HepG2 (cell line): ENCODE measurements at regions not wholly inside any gene's neighbourhood (a gene's known extent, or its start where the extent isn't known, plus 50 kb on each side); places are given as distances from the start of the nearest gene placed in this dataset.

Source experiments
- ATAC-seq: fragments of 200-7000 bp; cut with Tn5 transposase; 3 replicates; pipeline ENCODE4 v1.9.1; 2020; ENCODE audit warnings: mild to moderate bottlenecking, moderate library complexity
- BruUV-seq: library from RNA; stranded (reverse); fragments of 400-500 nt; replicated peaks from 2 replicates; lab custom pipeline; 2021; lab: Mats Ljungman, UMichigan
- CTCF ChIA-PET: fragments of 300-600 bp; formaldehyde crosslinking; extraction: SDS; loops from one replicate; lab custom pipeline; 2021; ENCODE audit warnings: low total read pairs, inconsistent platforms, low intra/inter-chr PET ratio; lab: Yijun Ruan, JAX
- POLR2A ChIA-PET: fragments of 350-600 bp; sonication (Branson Sonifier 250); formaldehyde crosslinking; loops from one replicate; lab custom pipeline; 2020; ENCODE audit warnings: antibody characterized with exemption, inconsistent platforms; lab: Yijun Ruan, JAX
- DNase-seq: peaks from one replicate; pipeline ENCODE4 v3.0.0-alpha.2; 2015; ENCODE audit warnings: low spot score
- FAIRE-seq: peaks from 3 replicates; lab custom pipeline; 2011; peaks lifted over from hg19 to GRCh38; lab: Jason Lieb, UNC
- H2AFZ ChIP-seq: one replicate; pipeline ENCODE4 v1.6.1; 2011; ENCODE audit warnings: low read length, inconsistent platforms
- H3K27ac ChIP-seq: fragments of 300-600 bp; 3 replicates; pipeline ENCODE4 v1.8.0; 2011; ENCODE audit warnings: mixed run types, mild to moderate bottlenecking, mixed read lengths, low read length, inconsistent platforms; ENCODE audit not compliant: insufficient read depth; ENCODE audit errors: extremely low read length
- H3K27me3 ChIP-seq, 2 experiments: fragments of 200-600 bp in 1 of 2; 2 replicates in 1 of 2; 3 replicates in 1 of 2; pipeline versions ENCODE4 v1.6.0 to v1.8.0; 2011; ENCODE audit warnings: low read length in 2 of 2, mild to moderate bottlenecking in 2 of 2, moderate library complexity in 2 of 2, inconsistent platforms in 1 of 2; ENCODE audit not compliant: insufficient read depth in 2 of 2, control insufficient read depth in 1 of 2
- H3K36me3 ChIP-seq, 2 experiments: fragments of 200-600 bp in 1 of 2; replicated peaks in 1 of 2; 2 replicates in 1 of 2; 3 replicates in 1 of 2; pipeline versions ENCODE4 v1.5.1 to v1.8.0; 2011; ENCODE audit warnings: low read length in 2 of 2, inconsistent platforms in 1 of 2; ENCODE audit not compliant: insufficient read depth in 2 of 2, control insufficient read depth in 1 of 2
- H3K4me1 ChIP-seq: 2 replicates; pipeline ENCODE4 v1.5.1; 2012; ENCODE audit warnings: low read length, inconsistent platforms; ENCODE audit not compliant: insufficient read depth
- H3K4me2 ChIP-seq: 2 replicates; pipeline ENCODE4 v1.6.0; 2011; ENCODE audit warnings: low read depth, low read length, inconsistent platforms
- H3K4me3 ChIP-seq, 3 experiments: fragments of 200-600 bp in 1 of 3; sonication (generic), shearing (Covaris generic) in 1 of 3; replicated peaks in 1 of 3; 2 replicates each; pipeline ENCODE4 v1.5.1; 2011 to 2016; ENCODE audit warnings: low read length in 3 of 3, inconsistent platforms in 2 of 3, low read depth in 2 of 3, mild to moderate bottlenecking in 2 of 3, control low read depth in 1 of 3, mixed read lengths in 1 of 3; ENCODE audit not compliant: insufficient read depth in 1 of 3
- H3K79me2 ChIP-seq: one replicate; pipeline ENCODE4 v1.6.1; 2011; ENCODE audit warnings: low read length, inconsistent platforms; ENCODE audit not compliant: insufficient read depth
- H3K9ac ChIP-seq: 2 replicates; pipeline ENCODE4 v1.6.0; 2011; ENCODE audit warnings: mild to moderate bottlenecking, low read depth, low read length, inconsistent platforms; ENCODE audit not compliant: insufficient read depth
- H3K9me3 ChIP-seq: 2 replicates; pipeline ENCODE4 v1.5.1; 2012; ENCODE audit warnings: mild to moderate bottlenecking, low read length
- H4K20me1 ChIP-seq: 2 replicates; pipeline ENCODE4 v1.6.0; 2011; ENCODE audit warnings: inconsistent platforms, mild to moderate bottlenecking, low read length, moderate library complexity; ENCODE audit not compliant: insufficient read depth
- HNF1B ChIP-seq: sonication (generic); formaldehyde crosslinking; IDR thresholded peaks from 2 replicates; pipeline ENCODE4 v1.5.1; 2020; ENCODE audit warnings: mild to moderate bottlenecking, moderate library complexity, missing genetic modification reagents
- HOXA5 ChIP-seq: sonication (generic); formaldehyde crosslinking; IDR thresholded peaks from 2 replicates; pipeline ENCODE4 v1.4.0; 2020; ENCODE audit warnings: missing genetic modification reagents
- POLR2AphosphoS2 ChIP-seq: IDR thresholded peaks from 2 replicates; pipeline ENCODE4 v1.6.1; 2011; ENCODE audit warnings: low read depth, low read length, improper control_type of control experiment
- RCOR2 ChIP-seq: IDR thresholded peaks from 2 replicates; pipeline ENCODE4 v1.6.1; 2016; ENCODE audit warnings: missing biosample characterization, missing genetic modification reagents
- SRSF4 ChIP-seq: fragments of 200-400 bp; formaldehyde crosslinking; IDR thresholded peaks from one replicate; pipeline ENCODE4 v1.6.1; 2018; ENCODE audit warnings: mild to moderate bottlenecking, low read depth, low read length, moderate library complexity; ENCODE audit not compliant: poor library complexity, severe bottlenecking
- ZNF224 ChIP-seq: sonication (generic); formaldehyde crosslinking; IDR thresholded peaks from 2 replicates; pipeline ENCODE4 v1.5.0; 2020; ENCODE audit warnings: mild to moderate bottlenecking, missing genetic modification reagents
- ZNF33A ChIP-seq: sonication (generic); formaldehyde crosslinking; IDR thresholded peaks from 2 replicates; pipeline ENCODE4 v1.5.1; 2020; ENCODE audit warnings: missing genetic modification reagents, mild to moderate bottlenecking, moderate library complexity, borderline replicate concordance
- ZNF563 ChIP-seq: sonication (generic); formaldehyde crosslinking; IDR thresholded peaks from 2 replicates; pipeline ENCODE4 v1.8.0; 2022; ENCODE audit warnings: mild to moderate bottlenecking, moderate library complexity, missing genetic modification reagents
- ZSCAN25 ChIP-seq: sonication (generic); formaldehyde crosslinking; IDR thresholded peaks from 2 replicates; pipeline ENCODE4 v1.8.0; 2022; ENCODE audit warnings: mild to moderate bottlenecking, missing genetic modification reagents
- WGBS: methylation state at CpG from one replicate; pipeline ENCODE4 v1.1.6; 2017; ENCODE audit warnings: low lambda C conversion rate; 5-methylcytosine and 5-hydroxymethylcytosine counted together
- in situ Hi-C: cut with HindIII; loops from 2 replicates; pipeline ENCODE4 v1.10.0; 2017; ENCODE audit warnings: low pct_unique_long_range_greater_than_20kb; ENCODE audit not compliant: extremely low pct_ligation_motif_present
- intact Hi-C: fragments of 100-400 bp; cut with micrococcal nuclease; formaldehyde crosslinking; loops from one replicate; pipeline ENCODE4 v1.10.0; 2022; ENCODE audit not compliant: unreplicated experiment
- TF ChIP-seq, protein P1 (sequence below): sonication (generic); formaldehyde crosslinking; IDR thresholded peaks from 2 replicates; pipeline ENCODE4 v1.4.0; 2020; ENCODE audit warnings: missing genetic modification reagents
- TF ChIP-seq, protein P2 (sequence below): sonication (generic); formaldehyde crosslinking; IDR thresholded peaks from 2 replicates; pipeline ENCODE4; 2020; ENCODE audit warnings: missing genetic modification reagents, mild to moderate bottlenecking, borderline replicate concordance
- TF ChIP-seq, protein P3 (sequence below): sonication (generic); formaldehyde crosslinking; IDR thresholded peaks from 2 replicates; pipeline ENCODE4 v1.5.0; 2020; ENCODE audit warnings: mild to moderate bottlenecking, missing genetic modification reagents

- TF ChIP-seq, protein P1, sequence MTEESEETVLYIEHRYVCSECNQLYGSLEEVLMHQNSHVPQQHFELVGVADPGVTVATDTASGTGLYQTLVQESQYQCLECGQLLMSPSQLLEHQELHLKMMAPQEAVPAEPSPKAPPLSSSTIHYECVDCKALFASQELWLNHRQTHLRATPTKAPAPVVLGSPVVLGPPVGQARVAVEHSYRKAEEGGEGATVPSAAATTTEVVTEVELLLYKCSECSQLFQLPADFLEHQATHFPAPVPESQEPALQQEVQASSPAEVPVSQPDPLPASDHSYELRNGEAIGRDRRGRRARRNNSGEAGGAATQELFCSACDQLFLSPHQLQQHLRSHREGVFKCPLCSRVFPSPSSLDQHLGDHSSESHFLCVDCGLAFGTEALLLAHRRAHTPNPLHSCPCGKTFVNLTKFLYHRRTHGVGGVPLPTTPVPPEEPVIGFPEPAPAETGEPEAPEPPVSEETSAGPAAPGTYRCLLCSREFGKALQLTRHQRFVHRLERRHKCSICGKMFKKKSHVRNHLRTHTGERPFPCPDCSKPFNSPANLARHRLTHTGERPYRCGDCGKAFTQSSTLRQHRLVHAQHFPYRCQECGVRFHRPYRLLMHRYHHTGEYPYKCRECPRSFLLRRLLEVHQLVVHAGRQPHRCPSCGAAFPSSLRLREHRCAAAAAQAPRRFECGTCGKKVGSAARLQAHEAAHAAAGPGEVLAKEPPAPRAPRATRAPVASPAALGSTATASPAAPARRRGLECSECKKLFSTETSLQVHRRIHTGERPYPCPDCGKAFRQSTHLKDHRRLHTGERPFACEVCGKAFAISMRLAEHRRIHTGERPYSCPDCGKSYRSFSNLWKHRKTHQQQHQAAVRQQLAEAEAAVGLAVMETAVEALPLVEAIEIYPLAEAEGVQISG (CRISPR knock-in tag), result no peak
- no peak for TF ChIP-seq ZNF563 (CRISPR knock-in tag)
- TF ChIP-seq ZSCAN25 (CRISPR knock-in tag), result no peak
These were observed 924.7 kb upstream of the CELF2 start (continued) for GRCh38 chr10:10093021-10093420.

DNA sequence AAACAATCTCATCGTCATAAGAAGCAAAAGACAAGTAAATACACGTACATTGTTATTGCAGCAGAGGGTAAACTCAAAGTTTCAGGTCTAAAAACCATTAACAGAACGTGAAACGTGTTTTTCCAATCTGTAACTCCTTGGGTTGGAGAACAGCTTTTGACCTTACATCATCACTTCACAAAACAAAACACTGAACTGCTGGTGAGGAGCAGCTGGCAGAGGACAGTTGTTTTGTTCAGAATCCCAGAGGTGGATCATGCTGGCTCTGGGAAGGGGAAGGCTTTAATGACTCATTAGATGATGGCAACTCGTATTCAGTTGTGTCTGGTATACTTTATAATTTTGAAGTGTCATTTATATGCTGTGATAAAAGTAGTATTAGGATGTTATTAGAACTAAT, 923.0 kb upstream of the CELF2 start:
- BruUV-seq, result no TSS peak
- H3K4me3 ChIP-seq, result no peak overlapping the region
- no peak for DNase-seq
- H3K27me3 ChIP-seq, result no peaks in the 10 kb centered on the region
- peaks cover 77% of the 10 kb centered on the region for H3K9me3 ChIP-seq
- ChIA-PET POLR2A (no interaction called here), CTCF (no interaction called here)
- no peak overlapping the region for H2AFZ ChIP-seq
- H3K79me2 ChIP-seq, result no peaks in the 10 kb centered on the region
- H3K4me2 ChIP-seq, result no peak overlapping the region
- intact Hi-C loops, result no loop called here
- FAIRE-seq, result no peak
- no peaks in the 10 kb centered on the region for H3K36me3 ChIP-seq
- no peaks in the 10 kb centered on the region for H4K20me1 ChIP-seq
- ATAC-seq, result no peak
- H3K4me1 ChIP-seq, result no peaks in the 10 kb centered on the region
- WGBS, result 4% methylated on average over 5 of the region's 5 CpGs
- H3K9ac ChIP-seq, result no peak overlapping the region
- H3K27ac ChIP-seq, result no peak overlapping the region
- in situ Hi-C loops, result no loop called here
- TF ChIP-seq POLR2AphosphoS2 (no peak), ZNF33A (CRISPR knock-in tag) (no peak), HNF1B (CRISPR knock-in tag) (no peak), ZNF224 (CRISPR knock-in tag) (no peak), RCOR2 (no peak), HOXA5 (no peak), SRSF4 (no peak)
- TF ChIP-seq, protein P2, sequence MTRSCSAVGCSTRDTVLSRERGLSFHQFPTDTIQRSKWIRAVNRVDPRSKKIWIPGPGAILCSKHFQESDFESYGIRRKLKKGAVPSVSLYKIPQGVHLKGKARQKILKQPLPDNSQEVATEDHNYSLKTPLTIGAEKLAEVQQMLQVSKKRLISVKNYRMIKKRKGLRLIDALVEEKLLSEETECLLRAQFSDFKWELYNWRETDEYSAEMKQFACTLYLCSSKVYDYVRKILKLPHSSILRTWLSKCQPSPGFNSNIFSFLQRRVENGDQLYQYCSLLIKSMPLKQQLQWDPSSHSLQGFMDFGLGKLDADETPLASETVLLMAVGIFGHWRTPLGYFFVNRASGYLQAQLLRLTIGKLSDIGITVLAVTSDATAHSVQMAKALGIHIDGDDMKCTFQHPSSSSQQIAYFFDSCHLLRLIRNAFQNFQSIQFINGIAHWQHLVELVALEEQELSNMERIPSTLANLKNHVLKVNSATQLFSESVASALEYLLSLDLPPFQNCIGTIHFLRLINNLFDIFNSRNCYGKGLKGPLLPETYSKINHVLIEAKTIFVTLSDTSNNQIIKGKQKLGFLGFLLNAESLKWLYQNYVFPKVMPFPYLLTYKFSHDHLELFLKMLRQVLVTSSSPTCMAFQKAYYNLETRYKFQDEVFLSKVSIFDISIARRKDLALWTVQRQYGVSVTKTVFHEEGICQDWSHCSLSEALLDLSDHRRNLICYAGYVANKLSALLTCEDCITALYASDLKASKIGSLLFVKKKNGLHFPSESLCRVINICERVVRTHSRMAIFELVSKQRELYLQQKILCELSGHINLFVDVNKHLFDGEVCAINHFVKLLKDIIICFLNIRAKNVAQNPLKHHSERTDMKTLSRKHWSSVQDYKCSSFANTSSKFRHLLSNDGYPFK (CRISPR knock-in tag), result no peak
- TF ChIP-seq, protein P3, sequence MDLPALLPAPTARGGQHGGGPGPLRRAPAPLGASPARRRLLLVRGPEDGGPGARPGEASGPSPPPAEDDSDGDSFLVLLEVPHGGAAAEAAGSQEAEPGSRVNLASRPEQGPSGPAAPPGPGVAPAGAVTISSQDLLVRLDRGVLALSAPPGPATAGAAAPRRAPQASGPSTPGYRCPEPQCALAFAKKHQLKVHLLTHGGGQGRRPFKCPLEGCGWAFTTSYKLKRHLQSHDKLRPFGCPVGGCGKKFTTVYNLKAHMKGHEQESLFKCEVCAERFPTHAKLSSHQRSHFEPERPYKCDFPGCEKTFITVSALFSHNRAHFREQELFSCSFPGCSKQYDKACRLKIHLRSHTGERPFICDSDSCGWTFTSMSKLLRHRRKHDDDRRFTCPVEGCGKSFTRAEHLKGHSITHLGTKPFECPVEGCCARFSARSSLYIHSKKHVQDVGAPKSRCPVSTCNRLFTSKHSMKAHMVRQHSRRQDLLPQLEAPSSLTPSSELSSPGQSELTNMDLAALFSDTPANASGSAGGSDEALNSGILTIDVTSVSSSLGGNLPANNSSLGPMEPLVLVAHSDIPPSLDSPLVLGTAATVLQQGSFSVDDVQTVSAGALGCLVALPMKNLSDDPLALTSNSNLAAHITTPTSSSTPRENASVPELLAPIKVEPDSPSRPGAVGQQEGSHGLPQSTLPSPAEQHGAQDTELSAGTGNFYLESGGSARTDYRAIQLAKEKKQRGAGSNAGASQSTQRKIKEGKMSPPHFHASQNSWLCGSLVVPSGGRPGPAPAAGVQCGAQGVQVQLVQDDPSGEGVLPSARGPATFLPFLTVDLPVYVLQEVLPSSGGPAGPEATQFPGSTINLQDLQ (CRISPR knock-in tag), result no peak
